ENCODE measurements at regions not wholly inside any gene's neighbourhood (a gene's known extent, or its start where the extent isn't known, plus 50 kb on each side); places are given as distances from the start of the nearest gene placed in this dataset.
"Not testable (repeated sequence)": the region's sequence is repeated elsewhere in the genome, so short reads cannot be mapped to it uniquely, and the experiment has no call there.

DNA sequence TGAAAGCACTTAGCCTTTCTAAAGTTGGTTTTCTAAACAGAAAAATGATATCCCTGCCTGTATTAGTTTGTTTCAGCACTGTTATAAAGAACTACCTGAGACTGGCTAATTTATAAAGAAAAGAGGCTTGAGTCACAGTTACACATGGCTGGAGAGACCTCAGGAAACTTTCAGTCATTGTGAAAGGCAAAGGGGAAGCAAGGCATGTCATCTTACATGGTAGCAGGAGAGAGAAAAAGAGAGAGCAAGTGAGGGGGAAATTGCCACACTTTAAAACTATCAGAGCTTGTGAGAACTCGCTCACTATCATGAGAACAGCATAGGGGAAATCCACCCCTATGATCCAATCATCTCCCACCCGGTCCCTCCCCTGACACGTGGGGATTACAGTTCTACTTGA, 64.9 kb downstream of the FAM170A start:
- WGBS, 2 donors, result 81 to 84% methylated on average over 3 of the region's 3 CpGs
- TF ChIP-seq, protein P1, sequence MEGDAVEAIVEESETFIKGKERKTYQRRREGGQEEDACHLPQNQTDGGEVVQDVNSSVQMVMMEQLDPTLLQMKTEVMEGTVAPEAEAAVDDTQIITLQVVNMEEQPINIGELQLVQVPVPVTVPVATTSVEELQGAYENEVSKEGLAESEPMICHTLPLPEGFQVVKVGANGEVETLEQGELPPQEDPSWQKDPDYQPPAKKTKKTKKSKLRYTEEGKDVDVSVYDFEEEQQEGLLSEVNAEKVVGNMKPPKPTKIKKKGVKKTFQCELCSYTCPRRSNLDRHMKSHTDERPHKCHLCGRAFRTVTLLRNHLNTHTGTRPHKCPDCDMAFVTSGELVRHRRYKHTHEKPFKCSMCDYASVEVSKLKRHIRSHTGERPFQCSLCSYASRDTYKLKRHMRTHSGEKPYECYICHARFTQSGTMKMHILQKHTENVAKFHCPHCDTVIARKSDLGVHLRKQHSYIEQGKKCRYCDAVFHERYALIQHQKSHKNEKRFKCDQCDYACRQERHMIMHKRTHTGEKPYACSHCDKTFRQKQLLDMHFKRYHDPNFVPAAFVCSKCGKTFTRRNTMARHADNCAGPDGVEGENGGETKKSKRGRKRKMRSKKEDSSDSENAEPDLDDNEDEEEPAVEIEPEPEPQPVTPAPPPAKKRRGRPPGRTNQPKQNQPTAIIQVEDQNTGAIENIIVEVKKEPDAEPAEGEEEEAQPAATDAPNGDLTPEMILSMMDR (IDR thresholded peaks at IDR 0.05), result no peak
- TF ChIP-seq POLR2A (IDR thresholded peaks at IDR 0.05), result no peak
- TF ChIP-seq EP300 (IDR thresholded peaks at IDR 0.05), result no peak
- no peak for DNase-seq (ENCODE audit: low spot score in 2 of 2)
- Histone ChIP-seq H3K27me3 (no peaks in the 10 kb centered on the region), H3K4me1 (no peaks in the 10 kb centered on the region), H3K27ac (no peak overlapping the region), H3K36me3 (no peaks in the 10 kb centered on the region), H3K4me3 (no peak overlapping the region), H3K9me3 (peaks cover 0 to 18% (median 0%) of the 10 kb centered on the region in 4 donors)

DNA sequence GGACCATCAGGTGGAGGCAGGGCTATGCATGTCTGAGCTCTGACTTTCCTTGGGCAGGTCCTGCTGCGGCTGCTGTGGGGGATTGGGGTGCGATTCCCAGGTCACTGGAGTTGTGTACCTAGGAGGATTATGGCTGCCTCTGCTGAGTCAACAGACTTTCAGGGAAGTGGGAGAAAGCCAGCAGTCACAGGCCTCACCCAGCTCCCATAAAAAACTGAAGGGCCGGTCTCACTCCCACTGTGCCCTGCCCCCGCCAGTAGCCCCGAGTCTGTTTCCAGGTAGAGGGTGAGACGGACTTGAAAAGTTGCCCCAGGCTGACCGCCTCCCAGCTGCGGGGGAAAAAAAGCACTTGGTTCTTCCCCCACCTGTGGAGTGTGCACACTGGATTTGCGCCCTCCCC, 76.7 kb downstream of the FAM170A start:
- Histone ChIP-seq H3K4me1 (no peaks in the 10 kb centered on the region), H3K36me3 (no peaks in the 10 kb centered on the region), H3K27ac (no peak overlapping the region), H3K4me3 (no peak overlapping the region), H3K27me3 (no peaks in the 10 kb centered on the region), H3K9me3 (no peaks in the 10 kb centered on the region)
- 82 to 89% methylated on average over 9 of the region's 9 CpGs for WGBS, 2 donors
- no peak for DNase-seq (ENCODE audit: low spot score in 2 of 2)
- no peak for TF ChIP-seq POLR2A (IDR thresholded peaks at IDR 0.05)
- TF ChIP-seq, protein P1 (IDR thresholded peaks at IDR 0.05), result no peak
- no peak for TF ChIP-seq EP300 (IDR thresholded peaks at IDR 0.05)

DNA sequence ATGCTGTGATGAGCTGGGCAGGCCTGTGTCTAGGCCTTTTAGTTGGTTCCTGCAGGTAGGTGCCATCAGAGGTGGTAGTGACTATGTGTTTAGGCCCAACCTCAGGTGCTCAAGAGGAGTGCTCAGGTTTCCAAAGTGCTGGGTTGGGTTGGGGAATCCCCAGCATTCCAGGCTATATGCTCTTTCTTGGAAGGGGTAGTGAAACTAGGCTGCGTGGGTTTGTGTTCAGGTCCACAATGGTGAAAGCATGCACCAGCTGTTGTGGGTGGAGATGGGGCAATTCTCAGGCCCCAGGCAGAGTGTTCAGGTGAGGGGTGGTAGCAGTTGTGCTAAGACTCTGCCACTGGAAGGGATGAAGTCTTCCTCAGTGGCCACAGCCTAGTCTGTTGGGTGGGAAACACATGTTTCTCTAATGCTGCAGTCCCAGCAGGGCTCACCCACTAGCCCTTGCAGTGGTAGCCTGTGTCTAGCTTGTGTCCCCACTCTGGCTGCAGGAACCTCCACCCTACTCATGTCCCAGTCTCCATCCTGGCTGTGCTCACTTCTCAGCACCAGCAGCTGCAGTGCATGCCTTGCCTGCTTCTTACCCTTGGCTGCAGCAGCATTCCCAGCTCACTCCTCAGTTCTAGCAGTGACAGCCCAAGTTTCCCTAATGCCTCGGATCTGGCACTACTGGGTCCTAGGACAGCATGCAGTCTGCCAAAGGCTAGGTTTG, 78.9 kb downstream of the FAM170A start:
- H3K4me3 ChIP-seq, result no peak overlapping the region
- H3K27me3 ChIP-seq, result no peaks in the 10 kb centered on the region
- no peak for DNase-seq (ENCODE audit: low spot score in 2 of 2)
- H3K36me3 ChIP-seq, result no peaks in the 10 kb centered on the region
- H3K4me1 ChIP-seq, result no peaks in the 10 kb centered on the region
- no peak for TF ChIP-seq EP300 (IDR thresholded peaks at IDR 0.05)
- no peak for TF ChIP-seq POLR2A (IDR thresholded peaks at IDR 0.05)
- WGBS, 2 donors, result 89 to 94% methylated on average over 2 of the region's 2 CpGs
- no peaks in the 10 kb centered on the region for H3K9me3 ChIP-seq
- no peak overlapping the region for H3K27ac ChIP-seq

DNA sequence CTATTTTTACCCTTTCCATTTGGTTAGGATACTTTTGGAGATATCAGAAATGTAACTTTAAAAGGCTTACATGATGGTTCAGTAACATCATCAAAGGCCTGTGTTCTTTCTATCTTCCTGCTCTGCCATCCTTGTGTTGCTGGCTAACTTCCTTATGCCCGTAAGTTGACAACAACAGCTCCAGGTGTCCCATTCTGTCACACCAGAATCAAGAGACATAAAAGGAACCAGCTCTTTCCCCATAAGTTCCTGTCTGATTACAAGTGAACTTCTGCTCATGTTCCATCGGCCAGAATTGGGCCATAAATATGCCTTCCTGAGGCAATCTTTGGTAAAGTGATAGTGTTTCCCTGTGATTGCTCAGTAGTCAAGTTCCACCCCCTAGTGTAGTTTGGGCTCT, 92.4 kb downstream of the FAM170A start:
- Histone ChIP-seq H3K4me3 (no peak overlapping the region), H3K9me3 (peaks cover 0 to 7% (median 0%) of the 10 kb centered on the region in 4 donors), H3K27me3 (no peaks in the 10 kb centered on the region), H3K36me3 (no peaks in the 10 kb centered on the region), H3K27ac (no peak overlapping the region), H3K4me1 (no peaks in the 10 kb centered on the region)
- no peak for DNase-seq (ENCODE audit: low spot score in 2 of 2)
- TF ChIP-seq EP300 (IDR thresholded peaks at IDR 0.05), result no peak
- 47 to 54% methylated on average over 2 of the region's 2 CpGs for WGBS, 2 donors

- DNase-seq (ENCODE audit: low spot score in 2 of 2); H3K27me3 ChIP-seq; H3K27ac ChIP-seq; H3K4me1 ChIP-seq; H3K36me3 ChIP-seq; H3K4me3 ChIP-seq: not testable (repeated sequence)
- H3K9me3 ChIP-seq, result peaks cover 0 to 14% (median 0%) of the 10 kb centered on the region in 4 donors
- WGBS, 2 donors, result 77 to 79% methylated on average over 2 of the region's 2 CpGs
These were observed 95.9 kb downstream of the FAM170A start for GRCh38 chr5:119725291-119725690.

DNA sequence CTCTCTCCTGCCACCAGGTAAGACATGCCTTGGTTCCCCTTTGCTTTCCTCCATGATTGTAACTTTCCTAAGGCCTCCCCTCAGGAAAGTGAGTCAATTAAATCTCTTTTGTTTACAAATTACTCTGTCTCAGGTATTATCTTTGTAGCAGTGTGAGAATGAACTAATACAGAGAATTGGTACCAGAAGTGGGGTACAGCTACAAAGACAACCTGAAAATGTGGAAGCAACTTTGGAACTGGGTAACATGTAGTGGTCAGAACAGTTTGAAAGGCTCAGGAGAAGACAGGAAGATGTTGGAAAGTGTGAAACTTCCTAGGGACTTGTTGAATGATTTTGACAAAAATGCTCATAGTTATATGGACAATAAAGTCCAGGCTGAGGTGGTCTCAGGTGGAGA, 97.2 kb downstream of the FAM170A start:
- TF ChIP-seq EP300 (IDR thresholded peaks at IDR 0.05) (no peak), POLR2A (IDR thresholded peaks at IDR 0.05) (no peak)
- TF ChIP-seq, protein P1 (IDR thresholded peaks at IDR 0.05), result no peak
- Histone ChIP-seq H3K27ac (no peak overlapping the region), H3K9me3 (peaks cover 0 to 14% (median 0%) of the 10 kb centered on the region in 4 donors), H3K4me1 (no peaks in the 10 kb centered on the region), H3K27me3 (no peaks in the 10 kb centered on the region), H3K4me3 (no peak overlapping the region), H3K36me3 (no peaks in the 10 kb centered on the region)
- DNase-seq (ENCODE audit: low spot score in 2 of 2), result no peak

DNA sequence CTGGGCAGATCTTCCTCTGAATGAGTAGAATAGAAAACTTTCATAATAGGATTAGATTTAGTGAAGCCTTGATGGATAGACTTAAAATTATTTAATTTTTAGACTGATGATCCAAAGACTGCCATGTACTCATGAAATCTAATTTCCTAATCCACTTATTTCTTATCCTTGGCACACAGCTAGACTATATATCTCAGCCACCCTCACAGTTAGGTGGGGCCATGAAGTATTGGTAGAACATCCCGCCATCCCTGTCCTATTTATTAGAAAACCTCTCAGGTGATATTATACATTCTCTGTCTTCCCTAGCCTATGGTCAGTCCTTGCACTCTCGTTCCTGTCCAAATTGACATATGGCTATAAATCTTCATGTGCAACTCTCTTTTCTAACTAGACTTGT, 110.9 kb downstream of the FAM170A start:
- no peak overlapping the region for H3K4me3 ChIP-seq
- H3K27me3 ChIP-seq, result no peaks in the 10 kb centered on the region
- no peaks in the 10 kb centered on the region for H3K36me3 ChIP-seq
- WGBS, 2 donors, result 76 to 87% methylated on average over 2 of the region's 2 CpGs
- no peaks in the 10 kb centered on the region for H3K9me3 ChIP-seq
- H3K27ac ChIP-seq, result no peak overlapping the region
- DNase-seq (ENCODE audit: low spot score in 2 of 2), result no peak
- TF ChIP-seq, protein P1 (IDR thresholded peaks at IDR 0.05), result no peak
- TF ChIP-seq EP300 (IDR thresholded peaks at IDR 0.05), result no peak
- TF ChIP-seq POLR2A (IDR thresholded peaks at IDR 0.05), result no peak
- H3K4me1 ChIP-seq, result no peaks in the 10 kb centered on the region

Data from tibial nerve (tissue), 4 donors.